Left kidney (tissue), 1 donor: ENCODE measurements at regions not wholly inside any gene's neighbourhood (a gene's known extent, or its start where the extent isn't known, plus 50 kb on each side); places are given as distances from the start of the nearest gene placed in this dataset.

Experiments
- DNase-seq: peaks from one replicate; pipeline ENCODE4 v3.0.0-alpha.2; 2013

- no peak for DNase-seq
Observed at GRCh38 chr21:33155422-33155821, 74.3 kb upstream of the IFNAR2 start.

GRCh38 chr21:33157303-33157702 lies 72.4 kb upstream of the IFNAR2 start:
- DNase-seq, result peak; percentile 34

- no peak for DNase-seq
Observed at GRCh38 chr21:33158654-33159053, 71.1 kb upstream of the IFNAR2 start.

- DNase-seq, result peak; percentile 36
Observed at GRCh38 chr21:33162436-33162951, 67.2 kb upstream of the IFNAR2 start.

- no peak for DNase-seq
Observed at GRCh38 chr21:33168886-33169285, 60.9 kb upstream of the IFNAR2 start.

GRCh38 chr21:33169359-33169758 lies 60.4 kb upstream of the IFNAR2 start:
- DNase-seq, result no peak

- DNase-seq, result no peak
Observed at GRCh38 chr21:33171616-33172169, 58.0 kb upstream of the IFNAR2 start.

GRCh38 chr21:33174756-33175155 lies 55.0 kb upstream of the IFNAR2 start:
- DNase-seq, result no peak
